ENCODE measurements at regions not wholly inside any gene's neighbourhood (a gene's known extent, or its start where the extent isn't known, plus 50 kb on each side); places are given as distances from the start of the nearest gene placed in this dataset.

DNA sequence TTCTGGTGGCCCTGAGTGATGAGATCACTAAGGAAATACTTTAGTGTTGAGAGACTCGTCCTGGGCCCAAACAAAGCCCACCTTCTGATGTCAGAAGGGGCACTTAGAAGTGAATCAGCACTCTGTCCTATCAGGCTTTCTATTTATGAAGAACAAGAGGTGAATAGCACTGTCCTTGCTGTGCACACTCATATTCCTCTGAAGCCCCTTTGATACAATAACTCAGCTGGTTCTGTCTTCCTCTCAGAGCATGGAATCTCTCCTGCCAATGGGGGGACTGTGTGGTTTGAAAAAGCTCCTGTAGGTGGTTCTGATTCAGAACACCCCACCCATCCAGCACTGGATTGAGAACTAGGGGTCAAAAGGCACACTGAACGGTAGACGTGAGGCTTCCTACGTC lies 348.1 kb downstream of the ETS1 start:
- TF ChIP-seq, protein P1, sequence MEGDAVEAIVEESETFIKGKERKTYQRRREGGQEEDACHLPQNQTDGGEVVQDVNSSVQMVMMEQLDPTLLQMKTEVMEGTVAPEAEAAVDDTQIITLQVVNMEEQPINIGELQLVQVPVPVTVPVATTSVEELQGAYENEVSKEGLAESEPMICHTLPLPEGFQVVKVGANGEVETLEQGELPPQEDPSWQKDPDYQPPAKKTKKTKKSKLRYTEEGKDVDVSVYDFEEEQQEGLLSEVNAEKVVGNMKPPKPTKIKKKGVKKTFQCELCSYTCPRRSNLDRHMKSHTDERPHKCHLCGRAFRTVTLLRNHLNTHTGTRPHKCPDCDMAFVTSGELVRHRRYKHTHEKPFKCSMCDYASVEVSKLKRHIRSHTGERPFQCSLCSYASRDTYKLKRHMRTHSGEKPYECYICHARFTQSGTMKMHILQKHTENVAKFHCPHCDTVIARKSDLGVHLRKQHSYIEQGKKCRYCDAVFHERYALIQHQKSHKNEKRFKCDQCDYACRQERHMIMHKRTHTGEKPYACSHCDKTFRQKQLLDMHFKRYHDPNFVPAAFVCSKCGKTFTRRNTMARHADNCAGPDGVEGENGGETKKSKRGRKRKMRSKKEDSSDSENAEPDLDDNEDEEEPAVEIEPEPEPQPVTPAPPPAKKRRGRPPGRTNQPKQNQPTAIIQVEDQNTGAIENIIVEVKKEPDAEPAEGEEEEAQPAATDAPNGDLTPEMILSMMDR (IDR thresholded peaks at IDR 0.05) = no peak
- Histone ChIP-seq H3K4me1 (no peaks in the 10 kb centered on the region), H3K27ac (no peak overlapping the region), H3K9me3 (no peaks in the 10 kb centered on the region), H3K36me3 (no peaks in the 10 kb centered on the region), H3K4me3 (no peak overlapping the region), H3K27me3 (no peaks in the 10 kb centered on the region)
- intact Hi-C loops (cut with DNase I) = no loop called here
- no peak for ATAC-seq
- no peak for DNase-seq

DNA sequence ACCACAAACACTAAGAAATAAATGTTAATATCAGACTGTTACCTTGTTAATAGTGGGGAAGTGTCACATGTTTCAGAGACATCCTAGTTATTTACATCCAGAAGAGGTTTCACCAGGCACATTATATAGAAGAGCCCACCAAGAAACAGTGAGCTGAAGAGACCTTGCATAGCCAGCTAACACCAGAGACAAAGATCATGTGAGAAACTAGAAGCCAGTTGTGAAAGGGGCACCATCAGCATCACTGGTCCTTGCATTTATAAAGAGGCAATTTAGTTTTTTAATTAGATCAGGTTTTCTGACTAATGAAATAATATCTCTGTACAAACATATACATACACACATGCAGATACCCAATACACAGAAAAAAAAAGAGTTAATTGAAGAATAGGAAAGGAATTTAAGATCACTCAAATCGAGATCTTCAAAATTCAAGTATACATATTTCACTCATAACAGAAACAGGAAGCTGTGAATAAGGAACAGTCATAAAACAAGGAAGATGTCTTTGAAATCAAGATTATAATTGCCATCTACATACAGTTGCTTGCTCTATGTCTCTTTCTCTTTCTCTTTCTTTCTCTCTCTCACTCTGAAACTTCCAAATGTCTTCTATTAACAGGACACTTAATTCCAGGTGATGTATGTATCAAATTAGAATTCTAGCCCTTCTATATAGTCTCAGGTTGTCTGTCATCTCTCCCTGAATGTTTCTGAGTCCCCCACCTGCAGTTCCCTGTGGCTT lies 348.7 kb downstream of the ETS1 start:
- Histone ChIP-seq H3K27ac (no peak overlapping the region), H3K4me1 (no peaks in the 10 kb centered on the region), H3K36me3 (no peaks in the 10 kb centered on the region), H3K27me3 (no peaks in the 10 kb centered on the region), H3K4me3 (no peak overlapping the region), H3K9me3 (no peaks in the 10 kb centered on the region)
- intact Hi-C loops (cut with DNase I) = no loop called here
- TF ChIP-seq, protein P1 (IDR thresholded peaks at IDR 0.05) = no peak
- no peak for DNase-seq
- ATAC-seq = peak; percentile 43

DNA sequence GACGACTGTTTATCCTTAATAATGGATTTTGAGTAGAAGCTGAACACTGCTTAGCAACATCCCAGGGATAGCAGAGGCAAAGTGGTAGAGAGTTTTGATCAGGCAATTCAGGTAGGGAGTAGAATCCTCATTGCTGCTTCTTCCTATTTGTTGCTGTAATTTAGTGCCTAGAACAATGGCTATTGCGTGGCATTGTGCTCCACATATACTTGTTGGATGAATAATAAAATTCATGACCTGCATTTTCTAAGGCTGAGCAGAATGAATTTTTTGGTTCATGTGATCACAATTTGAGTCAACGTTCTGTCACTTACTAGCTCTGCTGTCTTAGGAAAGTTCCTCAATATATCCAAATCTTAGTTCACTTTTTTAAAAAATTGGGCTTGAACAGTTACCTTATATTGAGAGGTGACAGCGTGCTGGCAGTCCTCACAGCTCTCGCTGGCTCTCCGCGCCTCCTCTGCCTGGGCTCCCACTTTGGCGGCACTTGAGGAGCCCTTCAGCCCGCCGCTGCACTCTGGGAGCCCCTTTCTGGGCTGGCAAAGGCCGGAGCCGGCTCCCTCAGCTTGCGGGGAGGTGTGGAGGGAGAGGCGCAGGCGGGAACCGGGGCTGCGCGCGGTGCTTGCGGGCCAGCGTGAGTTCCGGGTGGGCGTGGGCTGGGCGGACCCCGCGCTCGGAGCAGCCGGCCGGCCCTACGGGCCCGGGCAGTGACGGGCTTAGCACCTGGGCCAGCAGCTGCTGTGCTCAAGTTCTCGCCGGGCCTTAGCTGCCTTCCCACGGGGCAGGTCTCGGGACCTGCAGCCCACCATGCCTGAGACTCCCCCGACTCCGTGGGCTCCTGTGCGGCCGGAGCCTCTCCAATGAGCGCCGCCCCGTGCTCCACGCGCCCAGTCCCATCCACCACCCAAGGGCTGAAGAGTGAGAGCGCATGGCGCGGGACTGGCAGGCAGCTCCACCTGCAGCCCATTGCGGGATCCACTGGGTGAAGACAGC lies 350.6 kb downstream of the ETS1 start:
- no peak for DNase-seq
- Histone ChIP-seq H3K4me3 (no peak overlapping the region), H3K36me3 (no peaks in the 10 kb centered on the region), H3K27ac (no peak overlapping the region), H3K9me3 (no peaks in the 10 kb centered on the region), H3K4me1 (no peaks in the 10 kb centered on the region), H3K27me3 (no peaks in the 10 kb centered on the region)
- TF ChIP-seq, protein P1 (IDR thresholded peaks at IDR 0.05) = no peak
- intact Hi-C loops (cut with DNase I) = no loop called here
- ATAC-seq = no peak

DNA sequence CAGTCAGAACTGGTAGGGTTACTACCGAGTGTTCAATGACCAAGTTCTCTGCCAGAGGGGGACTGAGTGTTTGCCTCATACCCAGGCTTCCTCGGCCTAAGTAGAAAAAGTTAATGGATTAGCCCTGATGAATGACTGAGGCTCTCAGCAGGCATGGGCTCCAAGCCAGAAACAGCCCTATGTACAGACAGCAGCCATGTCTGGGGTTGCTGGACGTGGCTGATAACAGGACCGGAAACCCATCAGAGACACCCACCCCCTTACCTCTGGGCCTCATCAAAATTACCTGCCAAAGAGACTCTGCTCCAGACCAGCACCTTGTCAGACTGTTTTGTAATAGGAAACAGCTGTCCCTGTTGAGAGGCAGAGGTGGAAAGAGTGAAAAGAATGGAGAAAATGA lies 351.4 kb downstream of the ETS1 start:
- DNase-seq (no peak), ATAC-seq (no peak)
- TF ChIP-seq, protein P1 (IDR thresholded peaks at IDR 0.05) = no peak
- Histone ChIP-seq H3K9me3 (no peaks in the 10 kb centered on the region), H3K27ac (peak overlapping the region; percentile 24), H3K4me3 (no peak overlapping the region), H3K27me3 (no peaks in the 10 kb centered on the region), H3K4me1 (no peaks in the 10 kb centered on the region), H3K36me3 (no peaks in the 10 kb centered on the region)
- intact Hi-C loops (cut with DNase I) = no loop called here

DNA sequence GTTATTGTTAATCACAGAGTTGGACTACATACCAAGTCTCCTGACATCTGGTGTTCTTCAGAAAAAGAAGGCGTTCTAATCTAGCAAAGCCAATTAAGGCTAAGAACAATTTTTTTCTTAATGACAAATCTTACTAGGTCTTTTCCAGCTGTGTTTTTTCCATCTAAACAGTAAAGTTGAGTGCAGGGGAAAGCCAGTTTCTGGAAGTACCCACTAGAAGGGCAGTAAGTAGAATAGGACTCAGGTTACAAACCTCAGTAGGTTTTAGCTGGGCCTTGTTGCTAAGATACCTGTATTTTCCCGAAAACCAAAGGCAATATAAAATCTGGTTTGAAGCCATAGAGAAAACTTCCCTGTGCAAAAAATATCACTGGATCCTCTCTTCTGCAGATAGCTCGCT lies 351.9 kb downstream of the ETS1 start:
- Histone ChIP-seq H3K9me3 (no peaks in the 10 kb centered on the region), H3K4me1 (no peaks in the 10 kb centered on the region), H3K4me3 (no peak overlapping the region), H3K36me3 (no peaks in the 10 kb centered on the region), H3K27ac (peak overlapping the region; percentile 24), H3K27me3 (no peaks in the 10 kb centered on the region)
- intact Hi-C loops (cut with DNase I) = no loop called here
- ATAC-seq (no peak), DNase-seq (no peak)
- TF ChIP-seq, protein P1 (IDR thresholded peaks at IDR 0.05) = no peak
